GM18505 (cell line): ENCODE measurements at regions not wholly inside any gene's neighbourhood (a gene's known extent, or its start where the extent isn't known, plus 50 kb on each side); places are given as distances from the start of the nearest gene placed in this dataset.

ENCODE experiments used
- ATAC-seq: cut with Tn5 transposase; IDR thresholded peaks from one replicate; pipeline ENCODE4 v1.9.1; 2021; ENCODE audit not compliant: unreplicated experiment
- POLR2A ChIP-seq: IDR thresholded peaks from 4 replicates; pipeline ENCODE4 v1.6.1; 2011; ENCODE audit warnings: borderline replicate concordance; ENCODE audit not compliant: insufficient read depth, insufficient read length; ENCODE audit errors: extremely low read depth

DNA sequence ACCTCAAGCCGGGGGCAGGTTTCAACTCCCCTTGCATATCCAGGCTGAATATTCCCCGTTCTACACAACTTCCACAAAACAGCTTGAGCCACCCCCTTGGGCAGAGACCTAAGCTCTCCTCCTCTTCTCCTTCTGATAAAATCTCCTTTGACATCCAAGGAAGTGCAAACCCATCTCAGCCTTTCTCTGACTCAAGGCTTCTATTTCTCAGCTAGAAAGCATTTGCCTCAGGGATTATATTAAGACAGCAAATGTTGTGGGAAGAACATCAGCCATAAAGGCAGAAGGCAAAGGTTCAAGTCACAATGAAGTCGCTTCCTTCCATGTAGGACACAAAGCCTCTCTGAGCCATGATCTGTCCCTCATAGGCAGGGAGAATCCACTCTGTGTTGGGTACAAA is 386.6 kb upstream of the ARID1B start:
- ATAC-seq, result no peak
- no peak for TF ChIP-seq POLR2A

DNA sequence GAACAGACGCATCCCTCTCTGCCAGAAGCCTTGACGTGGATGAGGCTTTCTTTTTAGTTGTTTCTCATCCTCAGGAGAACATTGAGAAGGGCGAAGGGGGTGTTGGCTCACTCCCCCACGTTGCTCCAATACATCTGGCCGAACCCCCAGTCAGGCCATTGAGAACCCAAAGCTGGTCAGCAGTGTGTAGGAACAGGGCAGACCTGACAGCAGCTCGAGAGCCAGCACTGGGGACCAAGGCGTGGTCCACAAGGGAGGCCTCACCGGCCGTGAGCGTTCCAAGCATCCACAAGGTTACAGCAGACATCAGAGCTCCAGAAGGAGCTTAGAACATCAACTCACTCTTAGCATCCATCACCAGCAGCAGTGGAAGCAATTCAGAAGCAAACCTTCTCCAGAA is 387.9 kb upstream of the ARID1B start:
- TF ChIP-seq POLR2A, result no peak
- no peak for ATAC-seq

DNA sequence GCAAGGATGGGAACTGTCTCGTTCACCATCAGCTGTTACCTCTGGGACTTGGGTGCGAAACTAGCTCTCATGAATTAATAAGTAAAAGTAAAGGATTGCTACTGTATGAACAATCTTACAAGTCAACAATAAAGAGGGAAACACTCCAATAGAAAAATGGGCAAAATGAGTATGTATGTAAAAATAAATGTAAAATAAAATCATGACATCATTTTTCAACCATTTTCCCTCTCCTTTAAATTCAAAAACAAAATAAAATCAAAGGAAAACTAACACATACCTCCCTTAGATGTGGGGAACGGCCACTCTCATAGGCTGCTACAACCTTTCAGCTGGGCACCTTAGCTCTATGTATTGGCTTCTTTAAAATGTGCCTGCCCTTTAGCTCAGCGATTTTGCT is 389.7 kb upstream of the ARID1B start:
- TF ChIP-seq POLR2A, result no peak
- no peak for ATAC-seq

DNA sequence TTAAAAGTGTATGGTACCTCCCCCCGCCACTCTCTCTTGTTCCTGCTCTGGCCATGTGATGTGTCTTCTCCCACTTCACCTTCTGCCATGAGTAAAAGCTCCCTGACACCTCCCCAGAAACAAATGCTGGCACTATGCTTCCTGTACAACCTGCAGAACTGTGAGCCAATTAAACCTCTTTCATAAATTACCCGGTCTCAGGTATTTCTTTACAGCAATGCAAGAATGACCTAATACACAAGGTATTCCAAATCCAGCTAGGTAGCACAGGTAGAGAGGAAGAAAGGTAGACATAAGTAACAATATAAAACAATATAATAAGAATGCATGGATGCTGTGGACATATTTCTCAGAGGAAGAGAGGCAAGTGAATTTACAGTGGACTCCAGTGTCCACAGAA is 394.1 kb upstream of the ARID1B start:
- no peak for ATAC-seq
- no peak for TF ChIP-seq POLR2A

DNA sequence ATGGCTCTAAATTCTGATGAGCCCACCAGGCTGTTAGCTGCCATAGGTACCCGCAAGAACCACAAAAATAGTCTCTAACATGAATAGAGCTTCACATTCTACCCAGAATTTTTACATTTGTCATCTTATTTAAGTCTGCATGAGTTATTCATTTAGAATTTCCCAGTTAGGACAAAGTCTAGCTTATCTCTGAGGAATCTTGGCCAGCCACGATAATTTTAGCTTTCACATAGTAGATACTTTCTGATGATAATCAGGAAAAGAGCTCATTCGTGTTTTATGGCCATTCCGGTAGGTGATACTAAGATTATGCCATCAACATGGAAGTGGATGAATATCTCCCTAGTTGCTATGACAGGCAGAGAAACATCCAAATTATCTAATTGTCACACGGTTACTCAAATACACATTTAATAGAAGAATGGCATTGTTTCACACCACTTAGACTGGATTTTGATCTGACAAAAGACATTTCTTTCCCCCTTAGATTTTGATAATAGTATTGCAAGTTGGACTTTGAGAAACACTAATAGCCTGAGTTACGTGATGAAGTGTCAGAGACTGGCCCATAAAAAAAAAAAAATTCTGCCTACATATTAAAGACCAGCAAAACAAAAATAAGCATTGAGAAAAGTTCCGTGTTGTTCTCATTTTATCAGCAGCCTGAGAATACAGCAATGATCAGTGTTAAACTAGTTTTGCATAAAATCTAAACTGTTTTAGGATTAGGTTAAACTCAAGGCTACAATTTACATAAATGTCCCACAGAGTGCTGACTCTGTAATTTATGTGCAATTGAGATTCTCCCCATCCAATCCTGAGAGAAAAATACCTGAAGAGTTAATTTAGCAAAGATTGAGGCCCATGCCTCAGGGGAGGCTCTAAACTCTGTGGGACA is 397.5 kb upstream of the ARID1B start:
- no peak for ATAC-seq
- TF ChIP-seq POLR2A, result no peak

DNA sequence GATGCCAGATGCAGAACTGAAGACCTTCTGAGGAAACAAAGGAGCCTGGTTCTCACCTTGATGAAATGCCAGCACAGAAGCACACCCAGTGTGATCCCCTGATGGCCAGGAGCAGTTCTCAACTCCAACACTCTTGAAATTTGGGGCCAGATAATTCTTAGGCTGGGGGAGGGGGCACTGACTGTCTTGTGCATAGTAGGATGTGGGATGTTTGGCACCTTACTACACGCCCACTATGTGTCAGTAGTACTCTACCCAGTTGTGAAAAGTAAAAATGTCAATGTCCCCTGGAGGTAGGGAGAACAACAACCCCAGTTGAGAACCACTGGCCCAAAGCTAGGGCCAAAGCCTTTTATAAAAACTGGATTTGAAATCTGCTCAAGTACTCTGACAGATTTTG is 398.3 kb upstream of the ARID1B start:
- ATAC-seq, result no peak
- no peak for TF ChIP-seq POLR2A

DNA sequence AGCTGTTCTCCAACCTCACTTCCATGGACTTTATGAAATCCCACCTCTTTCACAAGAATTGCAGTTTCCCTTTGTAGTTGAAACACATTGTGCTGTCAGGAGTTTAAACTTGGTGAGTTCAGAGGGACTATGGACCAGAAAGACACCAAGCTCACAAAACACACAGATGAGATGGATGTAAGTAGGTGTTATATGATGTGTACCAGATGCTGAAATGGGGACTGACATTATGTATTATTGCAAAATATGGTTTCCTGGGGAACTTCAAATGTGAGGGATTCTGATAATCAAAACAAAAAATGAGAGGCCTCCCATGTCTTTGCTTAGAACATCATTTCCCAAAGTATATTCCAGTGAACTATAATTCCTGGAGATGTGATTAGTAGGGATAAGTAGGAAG is 401.1 kb upstream of the ARID1B start:
- no peak for ATAC-seq
- TF ChIP-seq POLR2A, result no peak

DNA sequence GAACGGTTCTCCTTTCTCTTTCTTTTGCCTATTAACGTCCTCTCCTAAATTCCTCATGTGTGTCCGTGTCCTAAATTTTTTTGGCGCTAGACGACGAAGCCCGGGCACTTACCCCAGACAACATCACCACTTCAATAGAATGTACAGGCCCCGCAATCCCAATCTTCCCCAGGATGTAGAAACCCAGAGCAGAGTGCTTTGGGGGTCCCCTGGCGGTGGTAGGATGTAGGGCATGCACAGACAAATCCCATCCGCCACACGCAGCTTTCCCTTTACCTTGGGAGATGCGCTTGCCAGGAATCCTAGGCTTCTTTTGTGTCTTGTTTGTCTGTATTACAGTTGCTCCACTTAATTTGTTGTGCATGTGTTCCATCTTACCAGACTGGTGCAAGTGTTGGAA is 417.3 kb upstream of the ARID1B start:
- TF ChIP-seq POLR2A, result no peak
- ATAC-seq, result no peak

DNA sequence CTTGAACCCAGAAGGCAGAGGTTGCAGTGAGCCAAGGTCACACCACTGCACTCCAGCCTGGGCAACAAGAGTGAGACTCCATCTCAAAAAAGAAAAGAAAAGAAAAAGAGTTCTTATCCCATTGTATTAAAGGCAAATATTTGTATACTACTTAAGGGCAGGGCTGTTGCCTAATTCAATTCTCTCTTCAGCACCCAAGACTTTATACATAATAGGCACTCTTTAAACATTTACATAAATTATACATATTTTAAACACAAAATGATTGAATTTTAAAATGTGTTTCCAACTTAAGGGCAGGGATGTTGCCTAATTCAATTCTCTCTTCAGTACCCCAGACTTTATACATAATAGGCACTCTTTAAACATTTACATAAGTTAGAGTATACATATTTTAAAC is 424.3 kb upstream of the ARID1B start:
- no peak for ATAC-seq
- TF ChIP-seq POLR2A, result no peak

DNA sequence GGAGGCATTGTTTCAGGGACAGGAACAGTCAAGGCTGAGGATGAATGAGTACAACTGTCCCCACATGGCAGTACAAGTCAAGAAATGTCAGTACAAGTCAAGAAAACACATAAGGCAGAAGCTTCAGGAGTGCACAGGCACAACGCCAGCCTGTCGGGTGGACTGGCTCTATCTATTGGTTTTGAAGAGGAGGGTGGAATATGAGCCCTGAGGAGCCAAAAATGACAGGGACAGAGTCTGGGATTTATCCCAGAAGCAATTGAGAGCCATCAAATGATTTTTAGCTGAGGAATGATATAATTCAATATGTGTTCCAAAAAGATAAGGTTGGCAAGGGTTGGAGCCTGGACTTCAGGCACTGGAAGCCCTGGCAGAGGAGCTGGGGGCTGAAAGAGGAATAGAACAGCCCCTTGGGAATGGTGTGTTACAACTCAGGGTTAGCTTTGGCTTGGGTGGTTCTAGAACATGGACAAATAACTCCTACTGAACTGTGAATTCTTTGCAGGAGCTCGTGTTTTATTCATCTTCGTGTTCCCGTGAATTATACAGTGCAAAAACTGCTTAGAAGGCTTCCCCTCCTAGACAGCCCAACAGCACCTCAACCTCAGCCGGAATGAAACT is 425.7 kb upstream of the ARID1B start:
- ATAC-seq, result no peak
- TF ChIP-seq POLR2A, result no peak

DNA sequence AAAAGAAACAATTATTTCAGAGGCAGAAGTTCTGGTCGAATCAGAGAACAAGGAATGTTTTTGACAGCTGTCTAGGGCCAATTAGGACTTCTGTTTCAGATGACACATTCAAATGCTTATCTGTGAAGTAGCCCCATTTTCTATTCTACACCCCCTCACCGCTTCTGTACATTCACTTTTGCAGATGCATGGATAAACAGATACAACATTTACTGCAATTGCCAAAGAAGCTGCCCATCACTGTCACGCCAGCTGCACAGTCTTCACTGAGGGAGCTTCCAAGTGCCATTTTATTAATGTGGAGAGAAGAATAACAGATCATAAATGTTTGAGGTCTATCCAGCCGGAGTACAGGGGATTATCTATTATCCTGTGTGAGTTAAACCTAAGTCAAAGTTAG is 426.8 kb upstream of the ARID1B start:
- no peak for ATAC-seq
- TF ChIP-seq POLR2A, result no peak

DNA sequence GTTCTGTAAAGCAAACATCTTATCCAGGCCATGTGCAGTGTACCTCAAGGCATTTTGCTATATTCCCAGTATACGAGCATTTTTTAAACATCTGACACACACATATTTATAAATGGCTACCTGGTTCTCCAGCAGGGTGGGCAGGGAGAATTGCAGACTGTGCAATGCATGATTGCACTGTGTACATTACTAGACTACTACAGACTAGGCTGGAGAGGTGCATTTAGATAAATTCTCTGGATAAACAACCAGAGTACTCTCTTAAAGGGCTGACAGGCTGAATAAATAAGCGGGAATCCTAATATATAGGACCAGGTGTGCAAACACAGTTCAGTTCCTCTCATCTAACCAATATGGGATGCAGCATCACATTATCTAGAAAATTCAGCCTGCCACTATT is 428.3 kb upstream of the ARID1B start:
- no peak for TF ChIP-seq POLR2A
- no peak for ATAC-seq

DNA sequence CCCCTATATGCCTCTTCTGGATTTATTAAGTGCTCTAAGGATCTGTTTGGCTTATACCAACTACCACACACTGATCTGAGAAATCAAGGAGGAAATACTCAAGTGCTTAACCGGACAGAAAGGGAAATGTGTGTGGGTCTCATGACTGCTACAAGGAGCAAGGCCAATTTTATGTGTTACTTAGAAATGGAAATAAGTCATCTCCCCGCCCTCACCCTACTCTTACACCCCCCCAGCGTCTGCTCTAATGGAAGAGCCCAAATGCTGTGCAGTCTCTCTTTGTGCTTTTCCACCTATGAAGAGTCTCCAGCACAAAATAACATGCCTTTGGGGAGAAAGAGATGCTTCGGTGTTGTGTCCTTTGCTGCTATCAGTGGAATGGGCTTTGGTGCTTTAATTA is 428.8 kb upstream of the ARID1B start:
- ATAC-seq, result no peak

DNA sequence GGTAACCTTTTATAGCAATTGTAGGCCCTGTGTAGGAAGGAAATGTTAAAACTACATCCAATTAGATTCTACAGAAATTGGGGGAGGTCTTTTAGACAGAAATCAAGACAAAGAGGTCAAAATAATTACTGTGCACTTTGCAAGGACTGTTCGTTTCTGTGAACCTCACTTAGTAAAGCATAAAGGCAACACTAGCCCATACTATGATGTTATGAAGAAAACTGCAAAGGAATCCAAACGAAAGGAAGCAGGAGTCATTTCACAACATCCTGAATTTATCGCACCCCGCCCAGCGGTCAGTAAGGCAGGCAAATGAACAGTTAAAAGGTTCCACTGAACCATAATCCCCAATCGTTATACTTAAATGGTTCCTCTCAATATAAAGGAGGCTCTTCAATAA is 429.5 kb upstream of the ARID1B start:
- no peak for TF ChIP-seq POLR2A
- no peak for ATAC-seq

More for the DNA sequence above, 428.8 kb upstream of the ARID1B start:
- TF ChIP-seq POLR2A, result no peak
